ENCODE measurements at regions not wholly inside any gene's neighbourhood (a gene's known extent, or its start where the extent isn't known, plus 50 kb on each side); places are given as distances from the start of the nearest gene placed in this dataset.

- ATAC-seq (ENCODE audit: insufficient read depth, low read depth) (no peak), DNase-seq (no peak)
- H3K4me2 ChIP-seq (ENCODE audit: insufficient read depth, low read length) = no peak overlapping the region
- no peaks in the 10 kb centered on the region for H3K79me2 ChIP-seq (ENCODE audit: insufficient read depth, low read length)
- H3K9ac ChIP-seq (ENCODE audit: low read depth, low read length) = no peak overlapping the region
- H3K4me3 ChIP-seq (ENCODE audit: low read depth in 1 of 2, low read length in 2 of 2) = no peak overlapping the region
- no peaks in the 10 kb centered on the region for H4K20me1 ChIP-seq (ENCODE audit: insufficient read depth, low read length)
- TF ChIP-seq EZH2 (IDR thresholded peaks at IDR 0.05; ENCODE audit: borderline replicate concordance, low read depth, low read length, severe bottlenecking) (no peak), CTCF (IDR thresholded peaks at IDR 0.05; ENCODE audit: borderline replicate concordance, extremely low read depth, low read length, poor library complexity, severe bottlenecking) (no peak)
- H3K9me3 ChIP-seq (ENCODE audit: insufficient read depth, low read length, severe bottlenecking) = no peaks in the 10 kb centered on the region
- H3K4me1 ChIP-seq (ENCODE audit: insufficient read depth, low read length) = no peaks in the 10 kb centered on the region
- no peak overlapping the region for H3K27ac ChIP-seq (ENCODE audit: low read length)
- no peaks in the 10 kb centered on the region for H3K36me3 ChIP-seq (ENCODE audit: insufficient read depth, low read length)
- H2AFZ ChIP-seq (ENCODE audit: low read depth, low read length) = no peak overlapping the region
- no peaks in the 10 kb centered on the region for H3K27me3 ChIP-seq (ENCODE audit: insufficient read depth, low read length, poor library complexity)
Measured at GRCh38 chr20:6637160-6637579, 130.3 kb upstream of the BMP2 start.

GRCh38 chr20:6636209-6637159, 131.0 kb upstream of the BMP2 start:
- Histone ChIP-seq H4K20me1 (ENCODE audit: insufficient read depth, low read length) (no peaks in the 10 kb centered on the region), H3K4me1 (ENCODE audit: insufficient read depth, low read length) (no peaks in the 10 kb centered on the region), H3K27me3 (ENCODE audit: insufficient read depth, low read length, poor library complexity) (no peaks in the 10 kb centered on the region), H3K9ac (ENCODE audit: low read depth, low read length) (no peak overlapping the region), H3K9me3 (ENCODE audit: insufficient read depth, low read length, severe bottlenecking) (no peaks in the 10 kb centered on the region), H3K4me2 (ENCODE audit: insufficient read depth, low read length) (no peak overlapping the region), H3K36me3 (ENCODE audit: insufficient read depth, low read length) (no peaks in the 10 kb centered on the region), H3K4me3 (ENCODE audit: low read depth in 1 of 2, low read length in 2 of 2) (no peak overlapping the region), H2AFZ (ENCODE audit: low read depth, low read length) (no peak overlapping the region), H3K27ac (ENCODE audit: low read length) (no peak overlapping the region), H3K79me2 (ENCODE audit: insufficient read depth, low read length) (no peaks in the 10 kb centered on the region)
- peak; percentile 47 for TF ChIP-seq CTCF (IDR thresholded peaks at IDR 0.05; ENCODE audit: borderline replicate concordance, extremely low read depth, low read length, poor library complexity, severe bottlenecking)
- no peak for TF ChIP-seq EZH2 (IDR thresholded peaks at IDR 0.05; ENCODE audit: borderline replicate concordance, low read depth, low read length, severe bottlenecking)
- DNase-seq (no peak), ATAC-seq (ENCODE audit: insufficient read depth, low read depth) (0 out of 3 replicates have a peak, but pooled peaks have one; percentile 39)

- TF ChIP-seq CTCF (IDR thresholded peaks at IDR 0.05; ENCODE audit: borderline replicate concordance, extremely low read depth, low read length, poor library complexity, severe bottlenecking) = no peak
- TF ChIP-seq EZH2 (IDR thresholded peaks at IDR 0.05; ENCODE audit: borderline replicate concordance, low read depth, low read length, severe bottlenecking) = no peak
- H3K4me2 ChIP-seq (ENCODE audit: insufficient read depth, low read length) = no peak overlapping the region
- no peaks in the 10 kb centered on the region for H3K9me3 ChIP-seq (ENCODE audit: insufficient read depth, low read length, severe bottlenecking)
- no peaks in the 10 kb centered on the region for H3K27me3 ChIP-seq (ENCODE audit: insufficient read depth, low read length, poor library complexity)
- H3K9ac ChIP-seq (ENCODE audit: low read depth, low read length) = no peak overlapping the region
- no peak for DNase-seq
- H4K20me1 ChIP-seq (ENCODE audit: insufficient read depth, low read length) = no peaks in the 10 kb centered on the region
- no peak for ATAC-seq (ENCODE audit: insufficient read depth, low read depth)
- no peak overlapping the region for H3K4me3 ChIP-seq (ENCODE audit: low read depth in 1 of 2, low read length in 2 of 2)
- no peak overlapping the region for H2AFZ ChIP-seq (ENCODE audit: low read depth, low read length)
- no peaks in the 10 kb centered on the region for H3K79me2 ChIP-seq (ENCODE audit: insufficient read depth, low read length)
- no peak overlapping the region for H3K27ac ChIP-seq (ENCODE audit: low read length)
- H3K4me1 ChIP-seq (ENCODE audit: insufficient read depth, low read length) = no peaks in the 10 kb centered on the region
- H3K36me3 ChIP-seq (ENCODE audit: insufficient read depth, low read length) = no peaks in the 10 kb centered on the region
Measured at GRCh38 chr20:6635034-6635736, 132.3 kb upstream of the BMP2 start.

Data from DND-41 (cell line).